ENCODE measurements at regions not wholly inside any gene's neighbourhood (a gene's known extent, or its start where the extent isn't known, plus 50 kb on each side); places are given as distances from the start of the nearest gene placed in this dataset.

DNA sequence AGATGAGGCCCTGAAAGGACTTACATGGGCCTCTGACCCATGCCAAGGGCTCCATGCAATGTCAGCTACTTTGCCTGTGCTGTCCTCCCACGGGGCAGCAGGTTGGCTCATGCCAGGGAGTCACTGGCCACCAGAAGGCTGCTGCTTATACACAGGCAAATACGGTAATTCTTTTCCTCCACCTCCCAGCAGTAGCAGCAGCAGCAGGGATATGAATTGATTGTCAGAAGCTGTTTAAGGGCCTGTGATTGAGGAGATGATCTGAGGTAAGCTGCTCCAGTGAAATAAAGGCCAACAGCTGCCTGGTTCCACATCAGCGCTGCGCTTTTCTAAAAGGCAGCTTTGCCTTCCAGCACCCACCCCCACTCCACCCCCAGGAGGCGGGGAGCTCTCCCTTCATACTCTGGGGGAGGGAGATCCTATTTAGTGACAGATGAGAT, 250.5 kb downstream of the SHQ1 start:
- Mint-ChIP-seq H3K27me3 (ENCODE audit: insufficient read depth) (peaks cover 4% of the 10 kb centered on the region), H3K4me3 (no peak overlapping the region), H3K27ac (no peak overlapping the region), H3K4me1 (peaks cover 20% of the 10 kb centered on the region), H3K9me3 (no peaks in the 10 kb centered on the region), H3K36me3 (ENCODE audit: low read depth) (no peaks in the 10 kb centered on the region)
- Histone ChIP-seq H3K9ac (ENCODE audit: extremely low read depth, low read length, poor library complexity, severe bottlenecking) (no peak overlapping the region), H3K9me3 (ENCODE audit: control insufficient read depth, low read length) (no peaks in the 10 kb centered on the region), H3K36me3 (ENCODE audit: control insufficient read depth, insufficient read depth, low read length) (no peaks in the 10 kb centered on the region), H3K27ac (ENCODE audit: low read depth, low read length) (no peak overlapping the region), H3K27me3 (ENCODE audit: control insufficient read depth, insufficient read depth, low read length, poor library complexity, severe bottlenecking) (no peaks in the 10 kb centered on the region), H3K4me1 (ENCODE audit: control insufficient read depth, insufficient read depth, low read length) (peaks cover 11% of the 10 kb centered on the region), H3K4me3 (ENCODE audit: low read length) (no peak overlapping the region)
- no peak for TF ChIP-seq CTCF (conservative IDR thresholded peaks at IDR 0.05)
- peak; percentile 69 for DNase-seq
- 52 to 60% methylated on average over 1 to 3 of the region's 5 CpGs for WGBS, 2 experiments (ENCODE audit: insufficient coverage in 1 of 2, insufficient read length in 1 of 2)

GRCh38 chr3:72597043-72597442, 251.2 kb downstream of the SHQ1 start:
- no peaks in the 10 kb centered on the region for H3K9me3 ChIP-seq (ENCODE audit: control insufficient read depth, low read length)
- H3K36me3 Mint-ChIP-seq (ENCODE audit: low read depth) = no peaks in the 10 kb centered on the region
- H3K27me3 Mint-ChIP-seq (ENCODE audit: insufficient read depth) = peaks cover 4% of the 10 kb centered on the region
- H3K9ac ChIP-seq (ENCODE audit: extremely low read depth, low read length, poor library complexity, severe bottlenecking) = no peak overlapping the region
- TF ChIP-seq CTCF (conservative IDR thresholded peaks at IDR 0.05) = no peak
- no peaks in the 10 kb centered on the region for H3K9me3 Mint-ChIP-seq
- H3K4me3 Mint-ChIP-seq = no peak overlapping the region
- H3K4me1 Mint-ChIP-seq = peaks cover 23% of the 10 kb centered on the region
- no peak overlapping the region for H3K4me3 ChIP-seq (ENCODE audit: low read length)
- peaks cover 13% of the 10 kb centered on the region for H3K4me1 ChIP-seq (ENCODE audit: control insufficient read depth, insufficient read depth, low read length)
- no peak overlapping the region for H3K27ac Mint-ChIP-seq
- H3K27me3 ChIP-seq (ENCODE audit: control insufficient read depth, insufficient read depth, low read length, poor library complexity, severe bottlenecking) = no peaks in the 10 kb centered on the region
- DNase-seq = no peak
- H3K27ac ChIP-seq (ENCODE audit: low read depth, low read length) = no peak overlapping the region
- H3K36me3 ChIP-seq (ENCODE audit: control insufficient read depth, insufficient read depth, low read length) = no peaks in the 10 kb centered on the region

GRCh38 chr3:72595927-72596610, 252.2 kb downstream of the SHQ1 start:
- H3K27ac Mint-ChIP-seq = no peak overlapping the region
- peaks cover 4% of the 10 kb centered on the region for H3K27me3 Mint-ChIP-seq (ENCODE audit: insufficient read depth)
- peak; percentile 50 for DNase-seq
- no peaks in the 10 kb centered on the region for H3K36me3 ChIP-seq (ENCODE audit: control insufficient read depth, insufficient read depth, low read length)
- no peak for TF ChIP-seq CTCF (conservative IDR thresholded peaks at IDR 0.05)
- peaks cover 33% of the 10 kb centered on the region for H3K4me1 Mint-ChIP-seq
- WGBS, 2 experiments (ENCODE audit: insufficient coverage in 1 of 2, insufficient read length in 1 of 2) = 87% methylated on average over 6 to 7 of the region's 7 CpGs
- peaks cover 22% of the 10 kb centered on the region for H3K4me1 ChIP-seq (ENCODE audit: control insufficient read depth, insufficient read depth, low read length)
- no peaks in the 10 kb centered on the region for H3K9me3 ChIP-seq (ENCODE audit: control insufficient read depth, low read length)
- H3K27ac ChIP-seq (ENCODE audit: low read depth, low read length) = no peak overlapping the region
- H3K9me3 Mint-ChIP-seq = no peaks in the 10 kb centered on the region
- H3K36me3 Mint-ChIP-seq (ENCODE audit: low read depth) = no peaks in the 10 kb centered on the region
- no peak overlapping the region for H3K9ac ChIP-seq (ENCODE audit: extremely low read depth, low read length, poor library complexity, severe bottlenecking)
- no peak overlapping the region for H3K4me3 Mint-ChIP-seq
- no peaks in the 10 kb centered on the region for H3K27me3 ChIP-seq (ENCODE audit: control insufficient read depth, insufficient read depth, low read length, poor library complexity, severe bottlenecking)
- no peak overlapping the region for H3K4me3 ChIP-seq (ENCODE audit: low read length)
